Esophagus (tissue), 2 donors: ENCODE measurements at regions not wholly inside any gene's neighbourhood (a gene's known extent, or its start where the extent isn't known, plus 50 kb on each side); places are given as distances from the start of the nearest gene placed in this dataset.

Experiments used
- H3K27ac ChIP-seq, 2 donors: one replicate each; pipeline ENCODE4 v1.5.1; 2013; ENCODE audit warnings: low read depth in 2 of 2, mild to moderate bottlenecking in 2 of 2, inconsistent platforms in 1 of 2, low read length in 1 of 2, moderate library complexity in 1 of 2
- H3K27me3 ChIP-seq, 2 donors: one replicate each; pipeline ENCODE4 v1.6.1; 2013; ENCODE audit warnings: low read length in 2 of 2, control low read depth in 1 of 2, mild to moderate bottlenecking in 1 of 2; ENCODE audit not compliant: insufficient read depth in 2 of 2, control insufficient read depth in 1 of 2
- H3K36me3 ChIP-seq, 2 donors: one replicate each; pipeline ENCODE4 v1.6.1; 2013; ENCODE audit warnings: low read length in 1 of 2; ENCODE audit not compliant: control insufficient read depth in 2 of 2, insufficient read depth in 2 of 2
- H3K4me1 ChIP-seq, 2 donors: one replicate each; pipeline ENCODE4 v1.6.1; 2013; ENCODE audit warnings: low read length in 1 of 2; ENCODE audit not compliant: control insufficient read depth in 2 of 2, insufficient read depth in 2 of 2
- H3K4me3 ChIP-seq, 2 donors: one replicate each; pipeline ENCODE4 v1.5.1; 2013; ENCODE audit warnings: low read length in 2 of 2, mild to moderate bottlenecking in 2 of 2, low read depth in 1 of 2, moderate library complexity in 1 of 2
- H3K9me3 ChIP-seq, 2 donors: one replicate each; pipeline ENCODE4 v1.6.1; 2013; ENCODE audit warnings: mild to moderate bottlenecking in 2 of 2, low read depth in 1 of 2, low read length in 1 of 2, moderate library complexity in 1 of 2; ENCODE audit not compliant: control insufficient read depth in 2 of 2, insufficient read depth in 1 of 2
- WGBS, 2 donors: extraction: QIAGEN DNeasy Blood & Tissue Kit; methylation state at CpG; one replicate each; pipeline ENCODE4 v1.1.7; 2013; 5-methylcytosine and 5-hydroxymethylcytosine counted together
- donor health status: healthy with polysubstance abuse.
- donor health status: Bipolar disorder and iron deficiency.

DNA sequence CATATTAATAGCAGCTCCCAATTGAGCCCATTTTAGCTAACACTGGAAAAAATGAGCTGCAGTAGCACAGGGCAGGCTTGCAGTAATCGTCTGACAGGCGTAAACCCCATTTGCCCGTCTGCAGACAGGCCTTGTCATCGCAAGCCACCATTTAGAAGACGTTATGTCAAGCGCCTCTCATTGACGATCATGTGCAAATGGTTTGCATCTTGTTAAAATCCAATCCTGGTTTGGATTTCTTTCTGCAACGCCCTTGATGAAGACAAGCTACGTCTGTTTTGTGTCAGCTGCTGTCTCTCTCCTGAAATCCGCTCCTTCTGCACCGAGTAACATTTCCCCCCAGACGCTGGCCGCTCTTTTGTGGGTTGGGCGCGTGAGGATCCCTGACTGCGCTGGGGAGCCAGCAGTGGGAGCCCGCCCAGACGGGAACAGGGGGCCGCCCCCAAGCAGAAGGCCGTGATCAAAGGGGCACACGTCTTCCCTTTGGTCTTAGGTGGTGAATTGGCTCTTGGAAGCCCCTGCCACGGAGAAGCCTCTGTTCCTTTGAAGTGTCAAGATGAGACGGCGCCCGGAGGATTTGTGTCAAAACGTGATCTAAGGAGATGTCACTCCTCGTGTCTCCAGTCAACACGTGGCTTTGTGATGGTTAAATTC, 84.2 kb upstream of the GPC1 start:
- Histone ChIP-seq H3K4me1 (peaks cover 0 to 3% of the 10 kb centered on the region in 2 donors), H3K36me3 (no peaks in the 10 kb centered on the region), H3K27ac (no peak overlapping the region), H3K27me3 (no peaks in the 10 kb centered on the region), H3K9me3 (no peaks in the 10 kb centered on the region), H3K4me3 (no peak overlapping the region)
- WGBS, 2 donors = 59 to 68% methylated on average over 28 of the region's 28 CpGs

DNA sequence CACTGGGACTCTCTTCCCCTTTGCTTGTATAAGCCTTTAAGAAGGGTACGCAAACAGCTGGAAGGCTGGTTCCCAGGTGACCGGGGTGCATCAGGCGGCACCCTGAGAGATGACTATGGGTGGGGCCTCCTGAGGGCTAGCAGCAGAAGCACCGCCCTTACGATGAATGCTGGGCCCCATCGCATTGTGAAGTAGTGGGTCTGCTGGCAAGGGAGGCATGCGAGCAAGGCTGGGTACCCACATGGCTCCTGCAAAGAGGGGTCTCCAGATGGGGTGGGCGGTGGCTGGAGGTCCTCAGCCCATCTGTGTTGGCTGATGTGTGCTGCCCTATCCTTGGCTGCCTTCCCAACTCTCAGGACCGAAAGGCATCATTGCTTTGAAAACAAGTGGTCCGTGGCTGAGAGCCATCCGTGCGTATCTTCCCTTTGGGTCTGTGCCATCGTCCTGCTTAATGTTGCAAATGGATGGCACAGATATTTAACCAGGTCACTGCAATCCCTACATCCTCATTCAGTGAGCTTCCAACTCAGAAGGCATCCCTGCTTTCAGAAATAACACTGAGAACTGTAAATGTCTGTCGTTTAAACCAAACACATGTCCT, 83.5 kb upstream of the GPC1 start:
- peaks cover 0 to 3% of the 10 kb centered on the region in 2 donors for H3K4me1 ChIP-seq
- H3K36me3 ChIP-seq = no peaks in the 10 kb centered on the region
- H3K27me3 ChIP-seq = no peaks in the 10 kb centered on the region
- H3K9me3 ChIP-seq = no peaks in the 10 kb centered on the region
- H3K4me3 ChIP-seq = no peak overlapping the region
- no peak overlapping the region for H3K27ac ChIP-seq
- 57 to 66% methylated on average over 14 of the region's 14 CpGs for WGBS, 2 donors

DNA sequence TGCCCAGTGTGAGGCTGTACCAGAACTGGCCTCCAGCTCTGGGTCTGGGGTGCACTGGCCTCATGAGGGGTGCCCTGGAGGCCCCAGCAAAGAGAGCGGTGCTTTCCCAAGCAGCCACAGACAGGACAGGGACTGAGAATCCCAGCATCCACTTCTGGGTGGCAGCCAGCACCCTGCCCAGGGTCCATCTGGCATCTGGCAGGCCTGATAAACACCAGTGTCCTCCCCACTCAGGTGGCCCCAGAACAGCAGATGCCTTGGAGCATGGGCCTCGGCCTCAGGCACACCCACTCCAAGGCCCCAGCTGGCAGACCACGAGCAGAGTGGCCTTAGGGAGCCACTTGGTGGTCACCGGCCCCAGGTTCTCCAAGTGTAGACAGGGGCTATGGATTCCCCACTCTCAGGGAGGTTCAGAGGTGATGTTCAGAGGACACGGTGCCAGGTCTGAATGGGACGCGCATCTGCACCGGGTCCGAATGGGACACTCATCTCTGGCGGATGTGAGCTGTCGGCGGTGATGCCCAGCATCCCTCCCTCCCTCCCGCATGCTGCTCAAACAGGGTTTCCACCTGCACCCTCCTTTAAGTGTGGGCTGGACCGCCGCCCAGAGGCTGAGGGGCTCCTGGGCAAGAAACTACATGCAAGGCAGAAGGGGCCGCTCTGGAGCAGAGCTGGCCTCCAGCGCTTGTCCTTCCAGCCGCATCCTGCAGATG, 82.2 kb upstream of the GPC1 start:
- Histone ChIP-seq H3K4me3 (no peak overlapping the region), H3K9me3 (no peaks in the 10 kb centered on the region), H3K27ac (no peak overlapping the region), H3K36me3 (no peaks in the 10 kb centered on the region), H3K4me1 (peaks cover 0 to 3% of the 10 kb centered on the region in 2 donors), H3K27me3 (no peaks in the 10 kb centered on the region)
- WGBS, 2 donors = 64 to 79% methylated on average over 18 of the region's 18 CpGs

DNA sequence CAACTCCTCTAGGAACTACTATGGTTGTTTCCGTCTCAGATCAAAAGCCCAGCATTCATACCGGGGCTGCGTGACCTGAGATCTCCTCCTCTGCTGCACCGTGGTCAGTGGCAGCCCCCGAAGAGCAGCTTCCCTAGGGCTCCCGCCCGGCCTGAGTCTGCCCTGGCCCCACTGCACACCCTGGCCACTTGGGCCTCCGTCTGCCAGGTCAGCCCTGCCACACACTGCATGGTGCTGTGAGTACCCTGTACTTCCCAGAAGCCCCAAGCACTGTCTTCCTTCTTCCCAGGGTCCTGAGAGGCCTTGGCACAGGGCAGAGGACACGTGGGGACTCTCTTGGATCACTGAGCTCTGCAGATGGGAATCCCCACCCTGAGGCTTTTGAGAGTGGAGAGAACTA, 81.5 kb upstream of the GPC1 start:
- peaks cover 0 to 3% of the 10 kb centered on the region in 2 donors for H3K4me1 ChIP-seq
- no peak overlapping the region for H3K4me3 ChIP-seq
- H3K36me3 ChIP-seq = no peaks in the 10 kb centered on the region
- WGBS, 2 donors = 75 to 77% methylated on average over 9 of the region's 9 CpGs
- peaks cover 0 to under 1% of the 10 kb centered on the region in 2 donors for H3K9me3 ChIP-seq
- no peak overlapping the region for H3K27ac ChIP-seq
- no peaks in the 10 kb centered on the region for H3K27me3 ChIP-seq

DNA sequence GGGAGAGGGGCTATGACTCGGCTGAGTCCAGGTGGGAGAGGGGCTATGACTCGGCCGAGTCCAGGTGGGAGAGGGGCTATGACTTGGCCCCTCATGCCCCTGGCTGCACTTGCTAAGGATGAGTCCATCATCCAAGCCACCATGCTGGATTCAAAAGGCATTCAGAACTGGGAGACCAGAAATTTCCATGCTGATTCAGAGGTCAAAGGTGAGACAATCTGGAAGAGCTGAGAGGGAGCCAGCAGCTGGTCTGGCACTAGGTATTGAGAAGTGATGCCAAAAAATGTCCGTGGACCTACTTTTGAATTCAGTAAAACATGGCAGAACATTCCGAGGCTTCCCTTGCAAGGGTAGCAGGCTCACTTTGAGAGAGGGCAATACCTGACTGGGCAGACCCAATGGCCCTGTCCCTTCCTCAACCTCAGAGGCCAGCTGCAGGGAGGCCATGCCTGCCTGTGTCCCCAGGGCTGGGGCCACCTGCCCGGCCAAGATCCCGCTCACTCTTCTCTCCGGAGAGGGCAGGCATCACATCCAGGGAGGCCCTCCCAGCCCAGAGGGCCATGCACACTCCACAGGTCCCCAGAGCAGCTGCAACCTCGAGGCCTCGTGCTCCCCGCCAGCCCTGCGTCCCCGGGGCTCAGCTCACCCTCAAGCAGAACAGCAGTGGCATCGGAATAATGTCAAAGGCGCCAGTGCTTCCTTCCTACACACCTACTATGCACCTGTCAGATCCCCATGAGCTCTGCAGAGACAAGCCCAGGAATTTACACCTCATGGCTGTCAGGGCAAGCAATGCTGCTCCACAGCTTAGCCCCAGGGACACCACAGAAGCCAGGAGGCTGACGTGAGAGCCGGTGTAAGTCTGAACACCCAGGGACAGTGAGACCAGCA, 80.2 kb upstream of the GPC1 start:
- 64 to 66% methylated on average over 17 of the region's 17 CpGs for WGBS, 2 donors
- Histone ChIP-seq H3K4me3 (no peak overlapping the region), H3K27me3 (no peaks in the 10 kb centered on the region), H3K4me1 (peaks cover 0 to 3% of the 10 kb centered on the region in 2 donors), H3K27ac (peak overlapping the region in 1 of 2 donors; percentile 18), H3K9me3 (peaks cover 0 to 11% of the 10 kb centered on the region in 2 donors), H3K36me3 (no peaks in the 10 kb centered on the region)

DNA sequence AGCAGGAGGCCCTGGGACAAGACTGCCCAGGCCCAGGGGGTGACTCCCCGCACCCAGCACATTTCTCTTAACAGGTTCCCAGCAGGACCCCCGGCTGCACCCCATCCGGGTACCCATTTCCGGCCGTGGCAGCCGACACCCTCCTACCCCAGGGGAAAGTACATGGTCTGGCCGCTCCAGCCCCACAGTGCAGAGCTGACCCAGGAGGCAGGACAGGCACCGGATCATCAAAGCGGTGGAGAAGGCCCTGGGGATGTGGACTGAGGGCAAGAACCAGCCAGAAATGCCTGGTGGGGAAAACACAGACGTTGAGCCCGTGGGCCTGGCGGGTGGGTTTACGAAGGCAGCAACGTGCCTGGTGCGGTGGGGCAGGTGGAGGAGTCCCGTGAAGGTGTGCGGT, 79.5 kb upstream of the GPC1 start:
- 76 to 81% methylated on average over 17 of the region's 17 CpGs for WGBS, 2 donors
- Histone ChIP-seq H3K27ac (no peak overlapping the region), H3K27me3 (no peaks in the 10 kb centered on the region), H3K36me3 (no peaks in the 10 kb centered on the region), H3K4me1 (peaks cover 0 to 3% of the 10 kb centered on the region in 2 donors), H3K4me3 (no peak overlapping the region), H3K9me3 (peaks cover 0 to 12% of the 10 kb centered on the region in 2 donors)

DNA sequence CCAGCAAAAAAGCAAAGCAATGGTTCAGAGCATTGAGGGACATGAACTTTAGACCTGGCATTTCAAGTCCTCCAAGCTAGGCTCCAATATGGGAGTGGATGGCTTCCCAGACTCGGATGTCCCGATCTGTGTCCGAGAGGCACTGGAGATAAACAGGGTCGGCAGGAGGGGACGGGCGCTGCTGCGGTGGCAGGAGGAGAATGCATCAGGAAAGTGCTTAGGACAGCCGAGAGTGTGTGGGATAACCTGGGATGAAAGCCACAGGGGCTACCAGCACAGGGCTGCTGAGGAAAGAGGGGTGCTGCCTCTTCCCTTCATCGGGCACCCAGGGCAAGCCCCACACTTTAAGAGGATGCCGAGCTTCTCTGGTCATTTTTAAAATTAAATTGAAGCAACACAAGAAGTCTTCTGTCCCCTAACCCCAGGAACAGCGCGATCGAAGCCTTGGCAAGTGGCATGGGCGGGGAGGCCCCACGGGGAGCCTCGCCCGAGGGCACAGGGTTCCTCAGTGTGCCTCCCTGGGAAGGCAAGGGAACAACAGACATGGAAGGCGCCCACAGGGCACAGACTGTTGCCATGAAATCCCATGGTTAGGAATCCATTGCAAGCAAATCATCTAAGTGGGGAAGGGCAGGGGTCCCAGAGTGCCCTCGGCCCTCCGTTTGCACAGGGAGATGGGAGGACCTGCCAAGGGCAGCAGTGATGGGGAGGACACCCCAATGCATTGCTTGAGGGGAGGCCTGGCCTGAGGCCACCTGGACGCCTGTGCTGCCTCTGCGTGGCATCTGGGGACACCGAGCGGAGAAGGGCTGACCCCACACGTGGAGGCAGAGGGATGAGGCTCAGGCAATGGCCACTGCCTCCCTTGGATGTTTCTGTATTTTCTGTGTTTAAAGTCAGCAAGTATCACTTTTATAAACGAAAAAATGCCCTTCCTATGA, 78.5 kb upstream of the GPC1 start:
- no peak overlapping the region for H3K27ac ChIP-seq
- no peak overlapping the region for H3K4me3 ChIP-seq
- WGBS, 2 donors = 78 to 84% methylated on average over 26 of the region's 26 CpGs
- H3K27me3 ChIP-seq = no peaks in the 10 kb centered on the region
- H3K4me1 ChIP-seq = peaks cover 0 to 3% of the 10 kb centered on the region in 2 donors
- no peaks in the 10 kb centered on the region for H3K36me3 ChIP-seq
- H3K9me3 ChIP-seq = peaks cover 0 to 16% of the 10 kb centered on the region in 2 donors

DNA sequence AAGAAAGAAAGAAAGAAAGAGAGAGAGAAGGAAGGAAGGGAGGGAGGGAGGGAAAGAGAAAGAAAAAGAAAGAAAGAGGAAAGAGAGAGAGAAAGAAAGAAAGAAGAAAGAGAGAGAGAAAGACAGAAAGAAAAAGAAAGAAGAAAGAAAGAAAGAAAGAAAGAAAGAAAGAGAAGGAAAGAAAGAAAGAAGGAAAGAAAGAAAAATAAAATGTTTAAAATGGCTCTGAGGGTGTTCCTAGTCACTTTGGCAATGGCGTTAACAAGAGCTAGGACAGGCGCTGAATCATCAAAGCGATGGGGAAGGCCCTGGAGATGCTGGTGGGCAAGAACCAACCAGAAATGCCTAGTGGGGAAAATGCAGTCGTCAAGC, 77.8 kb upstream of the GPC1 start:
- no peak overlapping the region for H3K27ac ChIP-seq
- H3K4me3 ChIP-seq = no peak overlapping the region
- H3K4me1 ChIP-seq = peaks cover 0 to 3% of the 10 kb centered on the region in 2 donors
- WGBS, 2 donors = 79 to 88% methylated on average over 4 of the region's 4 CpGs
- H3K27me3 ChIP-seq = no peaks in the 10 kb centered on the region
- peaks cover 0 to 16% of the 10 kb centered on the region in 2 donors for H3K9me3 ChIP-seq
- no peaks in the 10 kb centered on the region for H3K36me3 ChIP-seq
